Gastrocnemius medialis (tissue), 4 donors: ENCODE measurements at regions not wholly inside any gene's neighbourhood (a gene's known extent, or its start where the extent isn't known, plus 50 kb on each side); places are given as distances from the start of the nearest gene placed in this dataset.

ENCODE experiments used
- CTCF ChIP-seq, 5 experiments: fragments of 450-650 bp in 3 of 5; fragments of 200-600 bp in 2 of 5; sonication (generic) in 2 of 5; IDR thresholded peaks in 4 of 5; conservative IDR thresholded peaks in 1 of 5; 1 replicate in 4 of 5; 2 replicates in 1 of 5; pipeline ENCODE4 v1.5.1; 2016 to 2019; ENCODE audit warnings: antibody characterized with exemption in 5 of 5, mild to moderate bottlenecking in 3 of 5, moderate library complexity in 3 of 5
- POLR2A ChIP-seq, 2 donors: fragments of 450-650 bp; IDR thresholded peaks; one replicate each; pipeline ENCODE4 v1.6.1; 2017; ENCODE audit warnings: antibody characterized with exemption in 2 of 2, mild to moderate bottlenecking in 2 of 2, moderate library complexity in 2 of 2

GRCh38 chr13:71998223-71998622, 131.2 kb upstream of the DACH1 start:
- TF ChIP-seq CTCF (IDR thresholded peaks at IDR 0.05 in 4 of 5, conservative IDR thresholded peaks at IDR 0.05 in 1 of 5) (no peak), POLR2A (IDR thresholded peaks at IDR 0.05) (no peak)
